H1 (cell line): ENCODE measurements at regions not wholly inside any gene's neighbourhood (a gene's known extent, or its start where the extent isn't known, plus 50 kb on each side); places are given as distances from the start of the nearest gene placed in this dataset.

ENCODE experiments used
- CTCF ChIA-PET: fragments of 300-600 bp; sonication (Branson Sonifier 250); formaldehyde crosslinking; loops from one replicate; lab custom pipeline; 2021; ENCODE audit not compliant: partially characterized antibody; lab: Charles Lee
- POLR2A ChIA-PET: fragments of 300-600 bp; sonication (Branson Sonifier 250); formaldehyde crosslinking; loops from one replicate; lab custom pipeline; 2021; ENCODE audit warnings: inconsistent platforms; ENCODE audit not compliant: partially characterized antibody; lab: Charles Lee
- DNase-seq, 2 experiments: peaks; one replicate each; pipeline versions ENCODE4 v3.0.0 to v3.0.0-alpha.2; 2010 to 2022; ENCODE audit warnings: low spot score in 2 of 2, low read depth in 1 of 2, mixed read lengths in 1 of 2
- FAIRE-seq: peaks from 2 replicates; lab custom pipeline; 2011; peaks lifted over from hg19 to GRCh38; lab: Jason Lieb, UNC
- H2AFZ ChIP-seq: 2 replicates; pipeline ENCODE4 v1.8.1; 2012; ENCODE audit warnings: low read length, inconsistent platforms
- H2AK5ac ChIP-seq: 2 replicates; pipeline ENCODE4 v1.6.1; 2013; ENCODE audit warnings: low read depth, low read length
- H2BK120ac ChIP-seq: replicated peaks from 2 replicates; pipeline ENCODE3; 2013; ENCODE audit warnings: low read depth, low read length, inconsistent platforms
- H2BK12ac ChIP-seq: 2 replicates; pipeline ENCODE4 v1.6.1; 2013; ENCODE audit warnings: low read depth, low read length
- H2BK15ac ChIP-seq: 2 replicates; pipeline ENCODE4 v1.6.1; 2013; ENCODE audit warnings: low read length
- H2BK20ac ChIP-seq: 2 replicates; pipeline ENCODE4 v1.6.1; 2013; ENCODE audit warnings: low read length
- H2BK5ac ChIP-seq: 2 replicates; pipeline ENCODE4 v1.6.1; 2013; ENCODE audit warnings: low read depth, low read length
- H3K14ac ChIP-seq: 2 replicates; pipeline ENCODE4 v1.6.1; 2013; ENCODE audit warnings: inconsistent platforms; ENCODE audit not compliant: insufficient read length
- H3K18ac ChIP-seq: 2 replicates; pipeline ENCODE4 v1.6.1; 2013; ENCODE audit warnings: low read length; ENCODE audit errors: extremely low read depth
- H3K23ac ChIP-seq: 2 replicates; pipeline ENCODE4 v1.6.1; 2013; ENCODE audit warnings: inconsistent platforms; ENCODE audit not compliant: insufficient read length
- H3K23me2 ChIP-seq: 2 replicates; pipeline ENCODE4 v1.6.1; 2013; ENCODE audit warnings: low read depth, low read length
- H3K27ac ChIP-seq: 2 replicates; pipeline ENCODE4 v1.6.1; 2011; ENCODE audit warnings: low read depth, low read length, inconsistent platforms
- H3K27me3 ChIP-seq, 4 experiments: replicated peaks in 1 of 4; 1 replicate in 1 of 4; 2 replicates in 3 of 4; pipeline versions ENCODE4 v1.6.1 to v1.8.1; 2011 to 2013; ENCODE audit warnings: low read length in 3 of 4, mild to moderate bottlenecking in 3 of 4, inconsistent platforms in 2 of 4, mixed read lengths in 2 of 4, moderate library complexity in 1 of 4; ENCODE audit not compliant: control insufficient read depth in 3 of 4, insufficient read depth in 3 of 4; ENCODE audit errors: extremely low read depth in 1 of 4
- H3K36me3 ChIP-seq, 4 experiments: 2 replicates each; pipeline versions ENCODE4 v1.6.1 to v1.8.1; 2011 to 2013; ENCODE audit warnings: mild to moderate bottlenecking in 4 of 4, low read length in 3 of 4, moderate library complexity in 2 of 4, control low read depth in 1 of 4, inconsistent platforms in 1 of 4; ENCODE audit not compliant: insufficient read depth in 4 of 4, control insufficient read depth in 2 of 4
- H3K4ac ChIP-seq: replicated peaks from 2 replicates; pipeline ENCODE3; 2013; ENCODE audit warnings: low read length, low read depth, mixed read lengths, inconsistent platforms; ENCODE audit not compliant: insufficient read length
- H3K4me1 ChIP-seq, 4 experiments: replicated peaks in 1 of 4; 1 replicate in 1 of 4; 2 replicates in 3 of 4; pipeline versions ENCODE4 v1.6.1 to v1.8.1; 2011 to 2013; ENCODE audit warnings: low read length in 3 of 4, inconsistent platforms in 2 of 4, mixed read lengths in 1 of 4; ENCODE audit not compliant: insufficient read depth in 4 of 4, control insufficient read depth in 3 of 4
- H3K4me2 ChIP-seq, 2 experiments: 2 replicates each; pipeline versions ENCODE4 v1.6.1 to v1.8.1; 2011 to 2013; ENCODE audit warnings: low read depth in 2 of 2, low read length in 2 of 2, control low read depth in 1 of 2, inconsistent platforms in 1 of 2, mild to moderate bottlenecking in 1 of 2; ENCODE audit not compliant: insufficient read depth in 1 of 2
- H3K4me3 ChIP-seq, 4 experiments: fragments of 200-600, 300-600 bp in 1 of 4; sonication (generic), shearing (Covaris generic), sonication (Bioruptor Twin) in 1 of 4; 2 replicates each; pipeline versions ENCODE4 v1.5.1 to v1.8.1; 2011 to 2016; ENCODE audit warnings: low read length in 4 of 4, low read depth in 3 of 4, control low read depth in 2 of 4, inconsistent platforms in 2 of 4, mild to moderate bottlenecking in 2 of 4, mixed read lengths in 1 of 4, moderate library complexity in 1 of 4; ENCODE audit not compliant: insufficient read depth in 2 of 4; ENCODE audit errors: extremely low read depth in 1 of 4
- H3K56ac ChIP-seq: replicated peaks from 2 replicates; pipeline ENCODE3; 2013; ENCODE audit warnings: low read depth, mild to moderate bottlenecking, mixed read lengths, low read length, inconsistent platforms; ENCODE audit not compliant: insufficient read length
- H3K79me1 ChIP-seq: 2 replicates; pipeline ENCODE4 v1.6.1; 2013; ENCODE audit warnings: low read depth, low read length, control low read depth
- H3K79me2 ChIP-seq, 2 experiments: 2 replicates each; pipeline versions ENCODE4 v1.6.1 to v1.8.1; 2012 to 2013; ENCODE audit warnings: low read length in 2 of 2, mild to moderate bottlenecking in 2 of 2, inconsistent platforms in 1 of 2; ENCODE audit not compliant: insufficient read depth in 2 of 2, control insufficient read depth in 1 of 2
- H3K9ac ChIP-seq, 4 experiments: replicated peaks in 1 of 4; 1 replicate in 1 of 4; 2 replicates in 3 of 4; pipeline versions ENCODE4 v1.6.1 to v1.8.1; 2011 to 2013; ENCODE audit warnings: low read depth in 3 of 4, low read length in 3 of 4, control low read depth in 2 of 4, mild to moderate bottlenecking in 2 of 4, moderate library complexity in 2 of 4, inconsistent platforms in 1 of 4; ENCODE audit errors: extremely low read depth in 1 of 4
- H3K9me3 ChIP-seq, 2 experiments: 2 replicates each; pipeline versions ENCODE4 v1.6.1 to v1.8.1; 2012 to 2013; ENCODE audit warnings: mild to moderate bottlenecking in 2 of 2, moderate library complexity in 2 of 2, control low read depth in 1 of 2, inconsistent platforms in 1 of 2, low read depth in 1 of 2, low read length in 1 of 2, mixed read lengths in 1 of 2; ENCODE audit not compliant: insufficient read depth in 2 of 2
- H4K20me1 ChIP-seq, 2 experiments: replicated peaks in 1 of 2; 2 replicates each; pipeline versions ENCODE3 to v1.8.1; 2011 to 2013; ENCODE audit warnings: inconsistent platforms in 2 of 2, low read length in 2 of 2, mild to moderate bottlenecking in 1 of 2; ENCODE audit not compliant: insufficient read depth in 2 of 2, control insufficient read depth in 1 of 2
- H4K5ac ChIP-seq: 2 replicates; pipeline ENCODE4 v1.6.1; 2013; ENCODE audit warnings: low read length, low read depth, mixed read lengths, inconsistent platforms; ENCODE audit not compliant: insufficient read length
- H4K8ac ChIP-seq: 2 replicates; pipeline ENCODE4 v1.8.0; 2013; ENCODE audit warnings: mild to moderate bottlenecking, moderate library complexity, low read length, inconsistent platforms; ENCODE audit not compliant: insufficient read depth; ENCODE audit errors: extremely low read depth
- H4K91ac ChIP-seq: replicated peaks from 2 replicates; pipeline ENCODE3; 2013; ENCODE audit warnings: low read length, mixed read lengths, inconsistent platforms; ENCODE audit not compliant: insufficient read length
- GABPA ChIP-seq: IDR thresholded peaks from 2 replicates; pipeline ENCODE4 v1.6.1; 2011; ENCODE audit warnings: mild to moderate bottlenecking, low read length, moderate library complexity, borderline replicate concordance; ENCODE audit not compliant: insufficient read depth
- MAFK ChIP-seq: IDR thresholded peaks from 2 replicates; pipeline ENCODE4 v1.6.1; 2012; ENCODE audit warnings: low read depth, mild to moderate bottlenecking, improper control_type of control experiment, low read length
- SP1 ChIP-seq: IDR thresholded peaks from 2 replicates; pipeline ENCODE4 v1.6.1; 2011; ENCODE audit warnings: low read depth, low read length
- WGBS, 2 experiments: shearing (Covaris generic) in 1 of 2; methylation state at CpG; one replicate each; pipeline versions ENCODE4 v1.1.6 to v1.1.7; 2013 to 2015; ENCODE audit warnings: low lambda C conversion rate in 2 of 2, mixed read lengths in 2 of 2, inconsistent platforms in 1 of 2, low coverage in 1 of 2, missing lambda C conversion rate in 1 of 2; ENCODE audit not compliant: insufficient replicate concordance in 2 of 2, insufficient coverage in 1 of 2, insufficient read length in 1 of 2; ENCODE audit errors: extremely low coverage in 1 of 2, missing lambda C conversion rate in 1 of 2; 5-methylcytosine and 5-hydroxymethylcytosine counted together
- TF ChIP-seq, protein P1 (sequence below): IDR thresholded peaks from 2 replicates; pipeline ENCODE4 v1.6.1; 2012; ENCODE audit warnings: low read length, inconsistent platforms
- TF ChIP-seq, protein P2 (sequence below): IDR thresholded peaks from 2 replicates; pipeline ENCODE4 v1.6.1; 2011; ENCODE audit warnings: low read depth, mild to moderate bottlenecking, low read length; ENCODE audit not compliant: insufficient read depth

DNA sequence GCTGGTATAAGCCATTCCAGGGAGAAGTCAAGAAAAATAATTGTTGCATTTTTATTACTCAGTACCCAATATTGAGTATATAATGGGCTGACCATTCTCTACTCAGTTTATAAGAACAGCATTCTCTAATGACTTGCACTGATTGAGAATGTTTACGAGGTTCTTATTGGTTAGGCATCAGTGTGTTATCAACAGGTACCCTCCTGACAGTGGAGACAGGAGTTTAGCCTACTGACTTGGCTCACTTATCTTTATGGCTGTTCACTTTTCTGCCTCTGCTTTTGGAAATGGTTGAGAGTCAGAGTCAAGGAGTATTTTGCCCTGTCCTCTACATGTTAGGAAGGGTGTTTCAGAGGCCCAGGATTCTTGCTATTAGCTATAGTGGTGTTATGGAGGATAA lies 228.0 kb upstream of the RGS6 start:
- Histone ChIP-seq H3K79me2 (no peaks in the 10 kb centered on the region), H2BK120ac (no peak overlapping the region), H3K79me1 (no peaks in the 10 kb centered on the region), H3K14ac (no peak overlapping the region), H3K27me3 (no peaks in the 10 kb centered on the region), H2BK15ac (no peak overlapping the region), H4K5ac (no peak overlapping the region), H3K23me2 (no peaks in the 10 kb centered on the region; the same call in 1 of the 2 replicates), H3K27ac (no peak overlapping the region), H2BK20ac (no peak overlapping the region), H3K4me1 (no peaks in the 10 kb centered on the region), H3K56ac (no peak overlapping the region), H3K36me3 (peaks cover 3 to 17% (median 8%) of the 10 kb centered on the region in 4 experiments; a peak in 6 of 8 replicates), H2AK5ac (no peak overlapping the region), H4K20me1 (no peaks in the 10 kb centered on the region), H3K18ac (no peak overlapping the region), H3K4me3 (no peak overlapping the region), H3K4ac (no peak overlapping the region), H4K91ac (no peak overlapping the region), H4K8ac (no peak overlapping the region), H2AFZ (no peak overlapping the region), H3K9ac (no peak overlapping the region), H3K9me3 (no peaks in the 10 kb centered on the region), H2BK5ac (no peak overlapping the region), H3K23ac (no peak overlapping the region), H2BK12ac (no peak overlapping the region), H3K4me2 (no peak overlapping the region)
- ChIA-PET CTCF (interaction anchor here (1.4 kb wide), 1 partner anchor 15 kb away, joined by 3 read pairs; no protein-coding TSS in a partner anchor), POLR2A (interaction anchor here (0.8 kb wide), 1 partner anchor 14 kb away, joined by 3 read pairs; no protein-coding TSS in a partner anchor)
- 81% methylated on average over 1 of the region's 1 CpG; no CpG with 5 or more reads in 1 of the 2 experiments for WGBS, 2 experiments
- FAIRE-seq (no peak), DNase-seq (no peak)
- TF ChIP-seq GABPA (no peak), SP1 (no peak), MAFK (no peak)
- TF ChIP-seq, protein P1, sequence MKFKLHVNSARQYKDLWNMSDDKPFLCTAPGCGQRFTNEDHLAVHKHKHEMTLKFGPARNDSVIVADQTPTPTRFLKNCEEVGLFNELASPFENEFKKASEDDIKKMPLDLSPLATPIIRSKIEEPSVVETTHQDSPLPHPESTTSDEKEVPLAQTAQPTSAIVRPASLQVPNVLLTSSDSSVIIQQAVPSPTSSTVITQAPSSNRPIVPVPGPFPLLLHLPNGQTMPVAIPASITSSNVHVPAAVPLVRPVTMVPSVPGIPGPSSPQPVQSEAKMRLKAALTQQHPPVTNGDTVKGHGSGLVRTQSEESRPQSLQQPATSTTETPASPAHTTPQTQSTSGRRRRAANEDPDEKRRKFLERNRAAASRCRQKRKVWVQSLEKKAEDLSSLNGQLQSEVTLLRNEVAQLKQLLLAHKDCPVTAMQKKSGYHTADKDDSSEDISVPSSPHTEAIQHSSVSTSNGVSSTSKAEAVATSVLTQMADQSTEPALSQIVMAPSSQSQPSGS, result no peak
- TF ChIP-seq, protein P2, sequence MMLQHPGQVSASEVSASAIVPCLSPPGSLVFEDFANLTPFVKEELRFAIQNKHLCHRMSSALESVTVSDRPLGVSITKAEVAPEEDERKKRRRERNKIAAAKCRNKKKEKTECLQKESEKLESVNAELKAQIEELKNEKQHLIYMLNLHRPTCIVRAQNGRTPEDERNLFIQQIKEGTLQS, result no peak
